GM18519 (cell line): ENCODE measurements at regions not wholly inside any gene's neighbourhood (a gene's known extent, or its start where the extent isn't known, plus 50 kb on each side); places are given as distances from the start of the nearest gene placed in this dataset.
"Not testable (repeated sequence)": the region's sequence is repeated elsewhere in the genome, so short reads cannot be mapped to it uniquely, and the experiment has no call there.

Experiments
- ATAC-seq: cut with Tn5 transposase; IDR thresholded peaks from one replicate; pipeline ENCODE4 v1.9.1; 2021; ENCODE audit warnings: mild to moderate bottlenecking, moderate library complexity; ENCODE audit not compliant: unreplicated experiment, low FRiP score

- ATAC-seq: no peak
Measured at GRCh38 chr10:28432210-28432676, 100.7 kb upstream of the WAC start.

GRCh38 chr10:28434063-28434462, 98.9 kb upstream of the WAC start:
- ATAC-seq: no peak

DNA sequence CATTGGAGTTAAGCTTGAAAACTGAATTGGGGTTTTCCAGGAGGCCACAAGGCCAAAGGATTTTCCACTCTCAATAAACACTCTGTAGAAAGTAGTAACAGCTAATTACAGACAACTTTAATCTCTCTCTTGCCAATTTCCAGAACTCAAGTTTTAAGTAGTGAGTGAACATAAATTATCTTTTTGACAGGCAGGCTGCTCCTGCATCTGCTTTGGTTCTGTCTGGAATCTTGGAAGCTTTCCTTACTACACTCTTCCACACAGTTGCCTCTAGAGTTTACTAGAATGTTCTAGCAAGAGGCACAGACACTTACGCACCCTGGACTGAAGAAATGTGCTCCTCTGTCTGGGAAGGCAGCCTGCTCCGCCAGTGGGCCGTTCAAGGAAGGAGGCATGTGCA, 90.5 kb upstream of the WAC start:
- no peak for ATAC-seq

DNA sequence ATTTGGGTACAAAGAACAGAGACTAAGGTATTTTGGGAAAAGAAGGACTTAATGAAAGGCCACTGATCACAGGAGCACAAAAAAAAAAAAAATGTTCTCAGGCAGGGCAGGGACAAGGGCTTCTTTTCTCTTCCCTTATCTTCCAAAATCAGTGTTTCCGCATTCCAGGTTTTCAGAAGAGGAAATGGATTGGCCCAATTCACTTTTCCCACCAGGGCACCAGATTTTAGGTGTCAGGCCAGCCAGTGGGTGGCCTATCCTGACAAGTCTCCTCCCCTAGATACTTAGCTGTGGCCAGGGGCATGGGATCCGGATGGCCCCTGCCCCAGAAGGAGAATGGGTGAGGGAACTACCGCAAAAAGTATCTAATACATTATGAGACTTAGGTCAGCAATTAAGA, 88.9 kb upstream of the WAC start:
- ATAC-seq: no peak

GRCh38 chr10:28445516-28445915, 87.4 kb upstream of the WAC start:
- ATAC-seq: no peak

- ATAC-seq: no peak
Measured at GRCh38 chr10:28449382-28449781, 83.5 kb upstream of the WAC start.

- no peak for ATAC-seq
Measured at GRCh38 chr10:28449926-28450325, 83.0 kb upstream of the WAC start.

DNA sequence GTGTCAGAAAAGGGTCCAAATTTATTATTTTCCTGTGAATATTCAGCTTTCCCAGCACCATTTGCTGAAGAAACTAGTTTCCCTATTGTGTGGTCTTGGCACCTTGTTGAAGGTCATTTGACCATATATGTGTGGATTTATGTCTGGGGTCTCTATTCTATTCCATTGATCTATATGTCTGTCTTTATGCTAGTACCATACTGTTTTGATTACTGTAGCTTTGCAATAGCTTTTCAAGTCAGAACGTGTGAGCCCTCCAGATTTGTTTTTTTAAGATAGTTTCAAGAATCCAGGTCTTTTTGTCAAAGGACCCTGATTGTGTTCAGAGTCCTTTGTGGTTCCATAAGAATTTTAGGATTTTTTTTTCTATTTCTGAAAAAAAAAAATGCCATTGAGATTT, 79.0 kb upstream of the WAC start:
- no peak for ATAC-seq

DNA sequence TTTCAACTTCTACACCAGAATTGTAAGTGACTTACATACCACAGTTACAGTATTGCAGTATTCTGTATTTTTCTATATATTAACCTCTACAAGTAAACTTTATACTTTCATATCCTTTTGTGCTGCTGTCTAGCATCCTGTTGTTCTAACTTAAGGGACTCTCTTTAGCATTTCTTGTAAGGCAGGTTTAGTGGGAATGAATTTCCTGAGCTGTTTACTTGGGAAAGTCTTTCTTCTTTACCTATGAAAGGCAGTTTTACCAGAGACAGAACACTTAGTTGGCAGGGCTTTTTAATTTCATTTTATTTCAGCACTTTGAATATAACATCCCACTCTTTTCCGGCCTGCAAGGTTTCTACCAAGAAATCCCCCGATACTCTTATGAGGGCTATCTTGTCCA, 75.8 kb upstream of the WAC start:
- ATAC-seq: no peak

DNA sequence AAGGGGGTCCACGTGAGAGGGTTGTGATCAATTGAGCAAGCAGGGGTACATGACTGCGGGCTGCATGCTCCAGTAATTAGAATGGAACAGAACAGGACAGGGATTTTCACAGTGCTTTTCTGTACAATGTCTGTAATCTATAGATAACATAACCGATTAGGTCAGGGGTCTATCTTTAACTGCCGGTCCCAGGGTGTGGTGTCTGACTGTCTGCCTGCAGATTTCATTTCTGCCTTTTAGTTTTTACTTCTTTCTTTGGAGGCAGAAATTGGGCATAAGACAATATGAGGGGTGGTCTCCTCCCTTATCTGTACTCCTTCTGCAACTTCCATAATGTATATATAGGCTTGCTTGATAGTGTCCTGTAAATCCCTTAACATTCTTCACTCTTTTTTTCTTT, 75.0 kb upstream of the WAC start:
- not testable (repeated sequence) for ATAC-seq

GRCh38 chr10:28459453-28460144, 73.3 kb upstream of the WAC start:
- ATAC-seq: no peak

GRCh38 chr10:28463141-28463540, 69.8 kb upstream of the WAC start:
- no peak for ATAC-seq

DNA sequence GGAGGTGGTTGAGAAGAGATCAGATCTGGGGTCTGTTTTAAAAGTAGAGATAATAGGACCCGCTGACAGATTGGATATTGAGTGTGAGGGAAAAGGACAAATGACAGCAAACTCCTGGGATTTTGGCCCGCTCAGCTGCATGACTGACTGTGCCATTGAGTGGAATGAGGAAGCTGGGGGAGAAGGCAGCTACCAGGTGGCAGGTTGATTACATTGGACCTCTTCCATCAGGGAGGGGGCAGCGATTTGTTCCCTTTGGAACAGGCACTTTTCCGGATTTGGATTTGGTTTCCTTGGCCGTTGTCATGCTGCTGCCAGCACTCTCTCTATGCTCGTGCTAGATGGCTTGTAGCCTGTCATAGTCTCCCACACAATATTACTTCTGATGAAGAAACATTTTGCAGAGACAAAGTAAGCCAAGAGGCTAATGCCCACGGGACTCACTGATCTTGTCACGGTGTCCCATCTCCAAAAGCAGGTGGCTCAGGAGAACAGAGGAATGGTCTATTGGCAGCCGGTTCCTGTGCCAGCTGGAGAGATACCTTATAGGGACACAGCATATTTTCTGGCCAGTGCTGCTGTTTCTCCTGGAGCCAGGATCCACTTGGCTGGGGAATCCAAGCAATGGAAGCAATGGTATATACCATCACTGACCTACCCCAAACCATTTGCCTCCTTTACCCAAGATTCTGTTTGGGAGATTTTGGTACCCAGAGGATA, 69.1 kb upstream of the WAC start:
- ATAC-seq: no peak

- no peak for ATAC-seq
Measured at GRCh38 chr10:28467615-28468014, 65.3 kb upstream of the WAC start.

DNA sequence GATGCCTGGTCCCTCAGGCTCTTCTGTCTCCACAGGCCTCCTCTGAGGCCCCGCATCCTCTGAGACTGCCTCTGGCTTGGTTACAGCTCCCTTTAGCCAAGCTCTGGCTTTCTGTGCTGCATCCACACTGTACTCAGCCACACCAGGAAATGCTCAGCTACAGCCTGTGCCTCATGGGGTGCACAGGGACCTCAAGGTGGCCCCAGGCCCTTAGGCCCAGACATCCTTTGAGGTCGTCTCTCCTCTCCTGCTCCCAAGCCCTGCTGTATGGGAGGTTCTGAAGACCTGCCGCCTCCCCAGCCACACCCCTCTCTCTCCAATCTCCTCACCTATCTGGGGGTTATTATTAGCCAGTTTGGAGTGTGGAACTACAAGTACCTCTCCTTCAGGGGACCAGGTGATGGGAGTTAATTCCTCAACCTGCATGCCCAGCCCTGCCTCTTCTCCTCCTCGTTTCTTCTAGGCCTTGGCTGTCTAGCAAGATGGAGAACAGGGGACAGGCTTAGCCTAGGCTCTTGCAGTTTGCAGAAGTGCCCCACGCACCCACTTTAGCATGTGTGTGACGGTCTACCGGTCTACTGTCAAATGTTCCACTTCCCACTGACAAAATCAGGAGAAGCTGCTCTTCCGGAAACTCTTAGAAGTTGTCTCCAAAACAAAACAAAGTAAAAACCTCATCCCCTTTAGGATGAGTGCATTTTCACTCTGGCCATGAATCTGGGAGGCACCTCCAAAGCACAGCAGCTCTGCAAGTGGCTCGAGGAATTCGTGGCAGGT, 64.0 kb upstream of the WAC start:
- ATAC-seq: no peak

GRCh38 chr10:28470873-28471651, 61.9 kb upstream of the WAC start:
- no peak for ATAC-seq

GRCh38 chr10:28471652-28472050, 61.3 kb upstream of the WAC start:
- ATAC-seq: no peak

GRCh38 chr10:28478646-28479045, 54.3 kb upstream of the WAC start:
- no peak for ATAC-seq

DNA sequence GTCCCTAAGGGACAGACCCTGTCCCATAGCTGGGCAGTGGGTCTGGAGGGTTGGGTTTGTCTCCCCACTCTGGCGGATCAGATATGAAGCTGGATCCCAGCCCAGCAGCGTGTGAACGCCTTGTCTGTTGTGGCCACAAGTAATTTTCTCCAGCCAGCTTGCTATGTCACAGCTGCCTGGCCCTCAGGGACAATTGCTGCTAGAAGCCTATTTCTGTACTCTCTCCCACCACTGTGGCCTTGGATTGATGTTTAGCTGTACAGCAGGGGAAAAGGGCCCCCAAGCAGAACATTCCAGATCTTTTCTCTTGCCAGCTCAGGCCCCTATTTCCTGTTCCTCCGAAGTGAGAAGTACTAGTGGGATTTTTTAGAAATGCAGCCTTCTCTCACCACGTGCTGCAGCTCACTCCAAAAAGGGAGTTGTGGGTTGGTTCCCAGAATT, 53.5 kb upstream of the WAC start:
- no peak for ATAC-seq

GRCh38 chr10:28479927-28480627, 52.8 kb upstream of the WAC start:
- ATAC-seq: no peak
